Neural progenitor cell (in vitro differentiated cells): ENCODE measurements at regions not wholly inside any gene's neighbourhood (a gene's known extent, or its start where the extent isn't known, plus 50 kb on each side); places are given as distances from the start of the nearest gene placed in this dataset.

Experiments
- EZH2 ChIP-seq: fragments of 200-600 bp; sonication (generic); IDR thresholded peaks from 2 replicates; pipeline ENCODE4 v1.6.1; 2017; ENCODE audit warnings: antibody characterized with exemption, mild to moderate bottlenecking, moderate library complexity
- EZH2phosphoT487 ChIP-seq: fragments of 200-600 bp; sonication (generic); IDR thresholded peaks from 2 replicates; pipeline ENCODE4 v1.6.1; 2017; ENCODE audit warnings: antibody characterized with exemption
- TF ChIP-seq, protein P1 (sequence below): fragments of 200-600 bp; sonication (generic); IDR thresholded peaks from 2 replicates; pipeline ENCODE4 v1.5.1; 2017; ENCODE audit warnings: antibody characterized with exemption, mild to moderate bottlenecking

GRCh38 chr6:148085631-148086331 lies 256.9 kb upstream of the SASH1 start:
- TF ChIP-seq, protein P1, sequence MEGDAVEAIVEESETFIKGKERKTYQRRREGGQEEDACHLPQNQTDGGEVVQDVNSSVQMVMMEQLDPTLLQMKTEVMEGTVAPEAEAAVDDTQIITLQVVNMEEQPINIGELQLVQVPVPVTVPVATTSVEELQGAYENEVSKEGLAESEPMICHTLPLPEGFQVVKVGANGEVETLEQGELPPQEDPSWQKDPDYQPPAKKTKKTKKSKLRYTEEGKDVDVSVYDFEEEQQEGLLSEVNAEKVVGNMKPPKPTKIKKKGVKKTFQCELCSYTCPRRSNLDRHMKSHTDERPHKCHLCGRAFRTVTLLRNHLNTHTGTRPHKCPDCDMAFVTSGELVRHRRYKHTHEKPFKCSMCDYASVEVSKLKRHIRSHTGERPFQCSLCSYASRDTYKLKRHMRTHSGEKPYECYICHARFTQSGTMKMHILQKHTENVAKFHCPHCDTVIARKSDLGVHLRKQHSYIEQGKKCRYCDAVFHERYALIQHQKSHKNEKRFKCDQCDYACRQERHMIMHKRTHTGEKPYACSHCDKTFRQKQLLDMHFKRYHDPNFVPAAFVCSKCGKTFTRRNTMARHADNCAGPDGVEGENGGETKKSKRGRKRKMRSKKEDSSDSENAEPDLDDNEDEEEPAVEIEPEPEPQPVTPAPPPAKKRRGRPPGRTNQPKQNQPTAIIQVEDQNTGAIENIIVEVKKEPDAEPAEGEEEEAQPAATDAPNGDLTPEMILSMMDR, result no peak
- TF ChIP-seq EZH2 (no peak), EZH2phosphoT487 (no peak)
